GM21360 (cell line): ENCODE measurements at regions not wholly inside any gene's neighbourhood (a gene's known extent, or its start where the extent isn't known, plus 50 kb on each side); places are given as distances from the start of the nearest gene placed in this dataset.
"Not testable (repeated sequence)": the region's sequence is repeated elsewhere in the genome, so short reads cannot be mapped to it uniquely, and the experiment has no call there.

Experiments used
- ATAC-seq: cut with Tn5 transposase; IDR thresholded peaks from one replicate; pipeline ENCODE4 v1.9.1; 2021; ENCODE audit warnings: mild to moderate bottlenecking, moderate library complexity; ENCODE audit not compliant: unreplicated experiment

- no peak for ATAC-seq
These were observed 70.1 kb downstream of the ZNF330 start for GRCh38 chr4:141290771-141291170.

GRCh38 chr4:141294306-141294705 is 73.6 kb downstream of the ZNF330 start:
- no peak for ATAC-seq

GRCh38 chr4:141301216-141301615 is 80.5 kb downstream of the ZNF330 start:
- no peak for ATAC-seq

GRCh38 chr4:141302924-141303323 is 82.2 kb downstream of the ZNF330 start:
- ATAC-seq: no peak

GRCh38 chr4:141304346-141304745 is 83.7 kb downstream of the ZNF330 start:
- no peak for ATAC-seq

- ATAC-seq: no peak
These were observed 85.6 kb downstream of the ZNF330 start for GRCh38 chr4:141306331-141306730.

- ATAC-seq: peak; percentile 99
These were observed 86.6 kb downstream of the ZNF330 start for GRCh38 chr4:141307241-141307689.

- ATAC-seq: no peak
These were observed 89.2 kb downstream of the ZNF330 start for GRCh38 chr4:141309874-141310273.

- ATAC-seq: no peak
These were observed 90.8 kb downstream of the ZNF330 start for GRCh38 chr4:141311246-141312204.

GRCh38 chr4:141314627-141315026 is 93.9 kb downstream of the ZNF330 start:
- no peak for ATAC-seq

- ATAC-seq: no peak
These were observed 108.0 kb downstream of the ZNF330 start for GRCh38 chr4:141328560-141329173.

- no peak for ATAC-seq
These were observed 108.5 kb downstream of the ZNF330 start for GRCh38 chr4:141329174-141329569.

- ATAC-seq: no peak
These were observed 109.9 kb downstream of the ZNF330 start for GRCh38 chr4:141330616-141331015.

- no peak for ATAC-seq
These were observed 111.1 kb downstream of the ZNF330 start for GRCh38 chr4:141331534-141332358.

- not testable (repeated sequence) for ATAC-seq
These were observed 111.9 kb downstream of the ZNF330 start for GRCh38 chr4:141332359-141333181.

GRCh38 chr4:141333456-141334230 is 112.9 kb downstream of the ZNF330 start:
- ATAC-seq: not testable (repeated sequence)

GRCh38 chr4:141335166-141335565 is 114.5 kb downstream of the ZNF330 start:
- ATAC-seq: no peak

- ATAC-seq: no peak
These were observed 117.5 kb downstream of the ZNF330 start for GRCh38 chr4:141338238-141338637.

GRCh38 chr4:141339391-141339790 is 118.7 kb downstream of the ZNF330 start:
- no peak for ATAC-seq

GRCh38 chr4:141339966-141340365 is 119.3 kb downstream of the ZNF330 start:
- no peak for ATAC-seq
